GM21526 (cell line): ENCODE measurements at regions not wholly inside any gene's neighbourhood (a gene's known extent, or its start where the extent isn't known, plus 50 kb on each side); places are given as distances from the start of the nearest gene placed in this dataset.
"Not testable (repeated sequence)": the region's sequence is repeated elsewhere in the genome, so short reads cannot be mapped to it uniquely, and the experiment has no call there.

Source experiments
- ATAC-seq: cut with Tn5 transposase; IDR thresholded peaks from one replicate; pipeline ENCODE4 v1.9.1; 2021; ENCODE audit warnings: moderate library complexity; ENCODE audit not compliant: unreplicated experiment, low FRiP score

- ATAC-seq = no peak
Observed at GRCh38 chr13:62123409-62123808, 707.8 kb upstream of the PCDH20 start.

GRCh38 chr13:62122434-62122833, 706.8 kb upstream of the PCDH20 start:
- ATAC-seq = no peak

- no peak for ATAC-seq
Observed at GRCh38 chr13:62119739-62120700, 704.4 kb upstream of the PCDH20 start.

GRCh38 chr13:62115831-62116230, 700.2 kb upstream of the PCDH20 start:
- no peak for ATAC-seq

DNA sequence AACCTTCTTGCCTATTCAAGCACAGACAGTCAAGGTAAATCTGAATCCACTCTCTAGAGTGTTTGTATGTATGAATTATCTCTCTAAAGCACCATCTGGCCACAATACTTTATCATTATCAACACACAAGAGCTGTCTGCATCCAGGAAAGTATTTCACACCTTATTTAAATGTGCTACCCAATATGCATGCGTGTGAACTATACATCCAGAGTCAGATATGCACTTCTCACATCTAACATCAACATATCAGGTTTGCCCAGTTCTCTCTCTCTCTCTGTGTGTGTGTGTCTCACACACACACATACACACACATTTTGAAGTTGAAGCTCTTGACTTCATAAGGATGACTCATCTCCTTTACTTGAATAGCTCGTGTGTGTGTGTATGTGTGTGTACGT, 697.5 kb upstream of the PCDH20 start:
- ATAC-seq = no peak

- no peak for ATAC-seq
Observed at GRCh38 chr13:62110079-62110478, 694.4 kb upstream of the PCDH20 start.

DNA sequence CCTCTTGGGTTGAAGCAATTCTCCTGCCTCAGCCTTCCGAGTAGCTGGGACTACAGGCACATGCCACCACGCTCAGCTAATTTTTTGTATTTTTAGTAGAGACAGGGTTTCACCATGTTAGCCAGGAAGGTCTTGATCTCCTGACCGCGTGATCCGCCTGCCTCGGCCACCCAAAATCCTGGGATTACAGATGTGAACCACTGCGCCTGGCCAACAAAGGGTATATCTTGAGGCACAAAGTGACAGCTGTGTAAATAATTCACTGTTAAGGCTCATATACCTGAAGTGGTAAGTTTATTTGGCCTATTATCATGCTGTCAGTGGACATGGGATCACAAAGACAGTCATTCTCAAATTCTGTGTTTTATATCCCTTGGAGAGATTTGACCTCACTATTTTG, 688.5 kb upstream of the PCDH20 start:
- not testable (repeated sequence) for ATAC-seq

- no peak for ATAC-seq
Observed at GRCh38 chr13:62096652-62097051, 681.0 kb upstream of the PCDH20 start.

- no peak for ATAC-seq
Observed at GRCh38 chr13:62094932-62095331, 679.3 kb upstream of the PCDH20 start.

DNA sequence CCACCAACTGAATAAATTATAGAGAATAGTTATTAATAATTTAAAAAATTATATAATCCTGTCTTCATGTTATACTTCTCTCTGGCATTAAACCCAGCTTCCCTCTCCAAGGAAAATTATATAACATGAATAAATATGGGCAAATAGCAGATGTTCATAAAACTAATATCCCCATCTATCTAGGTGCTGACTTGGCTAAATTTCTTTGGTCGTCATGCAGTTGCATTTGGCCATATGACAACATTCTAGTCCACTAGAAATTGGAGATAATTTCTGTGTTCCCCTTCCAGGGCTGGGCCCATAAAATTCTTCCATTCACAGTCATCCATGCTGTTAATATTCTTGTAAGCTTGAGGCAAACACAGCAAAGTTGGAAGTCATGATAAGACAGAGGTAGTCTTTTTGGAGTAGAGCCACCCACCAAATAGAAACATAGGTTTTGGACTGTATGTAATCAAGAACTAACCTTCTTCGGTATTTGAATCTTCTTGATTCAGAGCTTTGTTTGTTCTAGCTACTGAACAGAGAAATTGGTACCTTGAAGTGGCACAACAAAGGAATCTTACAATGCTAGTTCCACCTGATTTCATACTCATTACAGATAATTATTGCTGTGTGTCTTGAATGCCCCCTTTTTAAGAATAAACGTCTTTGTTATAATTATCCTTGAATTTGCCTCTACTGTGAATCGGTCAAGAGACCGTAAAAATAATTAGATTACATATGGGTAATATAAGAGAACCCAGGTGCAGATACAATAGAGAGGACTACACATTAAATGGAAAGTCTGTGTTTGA, 678.5 kb upstream of the PCDH20 start:
- ATAC-seq = no peak

DNA sequence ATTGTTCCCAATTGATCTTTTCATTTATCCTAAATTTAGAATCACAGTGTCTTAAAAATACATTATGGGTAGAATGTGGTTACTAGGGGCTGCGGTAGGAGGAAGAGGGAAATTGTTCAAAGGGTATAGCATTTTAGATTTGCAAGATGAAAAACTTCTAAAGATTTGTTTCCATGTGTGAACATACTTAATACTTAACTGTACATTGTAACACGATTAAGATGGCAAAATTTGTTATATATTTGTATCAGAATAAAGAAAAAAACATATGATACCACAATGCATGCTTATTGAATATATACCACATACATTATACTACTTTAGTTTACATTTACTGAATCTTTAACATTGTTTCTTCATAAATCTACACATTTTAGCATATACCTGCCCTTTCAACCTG, 677.3 kb upstream of the PCDH20 start:
- ATAC-seq = no peak

DNA sequence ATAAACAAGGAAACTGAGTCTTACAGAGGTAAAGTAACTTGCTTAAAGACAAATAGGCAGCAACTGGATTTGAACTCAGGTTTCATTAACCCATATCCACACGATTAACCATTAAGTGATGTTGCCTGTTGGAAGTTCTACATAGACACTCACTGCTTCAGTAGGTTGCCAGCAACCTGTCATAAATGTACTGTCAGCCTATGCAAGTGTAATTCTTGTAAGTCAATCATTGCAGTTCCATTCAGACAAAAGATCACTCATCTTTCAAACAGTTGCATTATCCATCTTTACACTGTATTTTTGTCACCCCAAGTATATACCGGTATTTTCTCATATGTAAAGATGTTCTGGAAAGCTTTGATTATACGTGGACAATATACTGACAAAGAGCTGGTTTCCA, 676.9 kb upstream of the PCDH20 start:
- ATAC-seq = no peak

DNA sequence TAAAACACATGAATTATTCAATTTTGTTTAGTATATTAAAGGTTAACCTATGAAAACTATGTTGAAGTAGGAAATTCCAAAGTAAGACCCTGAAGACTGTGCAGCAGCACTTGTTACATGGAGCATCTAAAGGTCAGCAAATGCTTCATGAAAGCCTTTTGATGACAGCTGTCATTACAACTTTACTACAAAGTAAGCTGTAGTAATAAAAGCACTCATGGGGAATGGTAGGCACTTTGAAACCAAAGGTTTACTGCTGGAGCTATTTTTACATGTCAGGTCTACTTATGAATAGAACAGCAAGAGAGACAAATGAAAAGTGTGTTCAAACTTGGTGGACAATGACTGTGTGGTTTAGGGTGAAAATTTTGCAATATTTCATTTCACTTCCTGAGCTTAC, 672.5 kb upstream of the PCDH20 start:
- ATAC-seq = no peak

- ATAC-seq = no peak
Observed at GRCh38 chr13:62087124-62087523, 671.5 kb upstream of the PCDH20 start.

DNA sequence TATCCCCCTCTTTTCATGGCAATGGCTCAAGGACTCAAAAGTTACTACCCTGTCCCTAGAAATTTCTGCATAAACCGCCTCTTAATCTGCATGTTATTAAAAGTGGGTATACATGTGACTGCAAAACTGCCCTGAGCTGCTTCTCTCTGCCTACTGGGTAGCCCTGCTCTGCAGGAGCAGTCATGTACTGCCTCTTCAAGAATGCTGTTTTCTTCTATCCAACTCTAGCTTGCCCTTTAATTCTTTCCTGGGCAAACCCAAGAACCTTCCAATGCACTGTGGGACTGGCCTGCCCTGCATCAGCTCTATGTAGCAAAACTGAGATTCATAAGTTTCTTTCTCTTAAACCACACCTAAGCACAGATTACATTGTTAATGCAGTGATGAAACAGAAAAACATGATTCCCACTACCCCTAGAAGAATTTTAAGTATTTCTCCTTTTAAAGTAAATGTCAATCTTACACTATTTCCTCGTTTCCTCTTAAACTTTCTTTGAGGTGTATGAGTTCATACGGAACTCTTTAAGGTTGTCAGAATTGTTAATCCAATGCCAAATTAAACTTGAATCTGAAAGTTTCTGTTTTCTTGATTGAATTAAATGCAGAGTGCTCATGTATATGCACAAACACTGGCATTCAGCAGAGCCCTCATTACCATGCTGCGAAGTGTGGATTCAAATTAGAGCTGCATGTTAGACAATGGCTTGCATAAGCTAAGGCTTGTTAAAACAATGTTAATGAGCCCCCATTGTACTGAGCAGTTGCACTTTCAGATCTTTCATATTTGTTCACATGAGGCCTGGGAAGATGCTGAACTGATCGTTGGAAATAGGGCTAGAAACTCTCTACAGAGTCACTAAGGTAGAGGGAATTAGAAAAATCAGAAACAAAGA, 669.9 kb upstream of the PCDH20 start:
- no peak for ATAC-seq

DNA sequence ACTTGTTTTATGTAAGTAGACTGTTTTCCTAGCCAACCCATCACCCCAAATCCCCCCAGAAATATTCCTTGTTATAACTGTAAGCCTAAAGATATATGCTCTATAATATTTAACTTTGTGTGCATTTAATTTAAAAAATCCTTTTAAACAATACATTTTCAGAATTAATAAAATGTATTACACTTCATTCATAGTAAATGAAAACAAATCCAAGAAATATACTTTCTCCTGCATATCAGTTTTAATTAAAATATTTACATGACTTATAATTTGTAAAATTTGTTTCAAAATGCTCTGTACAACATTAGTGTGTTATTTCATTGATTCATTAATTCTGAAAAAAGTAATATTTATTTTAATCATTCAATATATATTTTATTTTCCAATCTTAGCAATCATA, 669.1 kb upstream of the PCDH20 start:
- no peak for ATAC-seq

- ATAC-seq = no peak
Observed at GRCh38 chr13:62067821-62068220, 652.2 kb upstream of the PCDH20 start.

DNA sequence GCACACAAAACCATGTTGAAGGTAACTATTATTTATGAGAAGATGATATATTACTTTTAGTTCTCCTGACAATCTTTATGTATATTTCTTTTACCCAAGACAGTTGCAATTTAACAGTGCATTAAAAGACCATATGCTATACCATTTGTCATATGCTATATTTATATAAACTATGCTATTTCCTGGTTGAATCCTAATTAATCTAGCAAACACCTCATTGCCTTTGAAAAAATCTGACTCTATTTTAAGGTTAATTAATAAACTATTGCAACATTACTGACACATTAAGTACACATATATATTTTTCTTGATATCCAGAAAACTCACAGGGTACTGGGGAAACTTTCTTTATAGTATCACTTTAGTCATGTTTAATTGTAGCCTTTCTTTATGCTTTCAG, 649.4 kb upstream of the PCDH20 start:
- ATAC-seq = no peak

- no peak for ATAC-seq
Observed at GRCh38 chr13:62061751-62062150, 646.1 kb upstream of the PCDH20 start.

DNA sequence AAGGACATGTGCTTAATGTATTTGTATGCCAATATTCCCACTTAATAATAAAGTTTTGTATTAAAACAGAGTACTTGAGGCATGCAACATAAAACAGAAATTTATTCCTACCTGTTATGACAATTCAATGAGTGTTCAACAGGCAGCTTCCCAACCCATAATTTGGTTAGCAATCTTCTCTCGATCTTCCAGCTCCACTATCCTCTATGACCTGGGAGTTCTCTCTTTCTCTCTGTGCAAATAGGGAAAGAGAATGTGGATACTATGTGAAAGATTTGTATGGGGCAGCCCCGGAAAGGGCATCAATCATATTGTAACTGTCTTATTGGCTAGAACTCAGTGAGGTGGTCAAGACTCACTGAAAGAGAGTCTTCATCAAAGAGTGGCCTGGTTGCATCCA, 644.9 kb upstream of the PCDH20 start:
- ATAC-seq = no peak

GRCh38 chr13:62057286-62057685, 641.6 kb upstream of the PCDH20 start:
- ATAC-seq = no peak
